Panc1 (cell line): ENCODE measurements at regions not wholly inside any gene's neighbourhood (a gene's known extent, or its start where the extent isn't known, plus 50 kb on each side); places are given as distances from the start of the nearest gene placed in this dataset.

Source experiments
- CTCF ChIP-seq: fragments of 450-650 bp; IDR thresholded peaks from 2 replicates; pipeline ENCODE4 v1.5.1; 2017; ENCODE audit warnings: mild to moderate bottlenecking
- POLR2AphosphoS5 ChIP-seq: IDR thresholded peaks from 2 replicates; pipeline ENCODE4 v1.6.1; 2012; ENCODE audit warnings: mild to moderate bottlenecking, low read depth, low read length, moderate library complexity
- REST ChIP-seq, 2 experiments: IDR thresholded peaks; 2 replicates each; pipeline ENCODE4 v1.6.1; 2011 to 2012; ENCODE audit warnings: low read depth in 2 of 2, control low read depth in 1 of 2, low read length in 1 of 2, mild to moderate bottlenecking in 1 of 2, moderate library complexity in 1 of 2; ENCODE audit not compliant: insufficient read depth in 1 of 2
- TCF7L2 ChIP-seq: IDR thresholded peaks from 2 replicates; pipeline ENCODE4 v1.6.1; 2011; ENCODE audit warnings: mild to moderate bottlenecking, low read depth, low read length, inconsistent platforms

- TF ChIP-seq CTCF (no peak), POLR2AphosphoS5 (no peak), REST (IDR thresholded peaks at IDR 0.05; ENCODE audit: insufficient read depth in 1 of 2, low read depth in 2 of 2, low read length in 1 of 2) (no peak), TCF7L2 (no peak)
Observed at GRCh38 chr1:116185161-116185701, 74.0 kb downstream of the MAB21L3 start.
